ENCODE measurements at regions not wholly inside any gene's neighbourhood (a gene's known extent, or its start where the extent isn't known, plus 50 kb on each side); places are given as distances from the start of the nearest gene placed in this dataset.
"Not testable (repeated sequence)": the region's sequence is repeated elsewhere in the genome, so short reads cannot be mapped to it uniquely, and the experiment has no call there.

- no peak for DNase-seq (ENCODE audit: low spot score)
- ATAC-seq, result no peak
Observed at GRCh38 chr2:221778025-221778424, 205.9 kb upstream of the EPHA4 start.

GRCh38 chr2:221777119-221777518 is 205.0 kb upstream of the EPHA4 start:
- ATAC-seq, result no peak
- DNase-seq (ENCODE audit: low spot score), result no peak

- no peak for DNase-seq (ENCODE audit: low spot score)
Observed at GRCh38 chr2:221775096-221775495, 203.0 kb upstream of the EPHA4 start.

GRCh38 chr2:221774136-221774535 is 202.0 kb upstream of the EPHA4 start:
- ATAC-seq, result no peak
- DNase-seq (ENCODE audit: low spot score), result no peak

More at GRCh38 chr2:221775096-221775495, 203.0 kb upstream of the EPHA4 start:
- ATAC-seq, result no peak

- ATAC-seq (no peak), DNase-seq (ENCODE audit: low spot score) (no peak)
Observed at GRCh38 chr2:221771297-221771696, 199.2 kb upstream of the EPHA4 start.

GRCh38 chr2:221767106-221768012 is 195.3 kb upstream of the EPHA4 start:
- no peak for ATAC-seq
- no peak for DNase-seq (ENCODE audit: low spot score)

GRCh38 chr2:221762496-221762895 is 190.4 kb upstream of the EPHA4 start:
- DNase-seq (ENCODE audit: low spot score), result no peak
- no peak for ATAC-seq

GRCh38 chr2:221761260-221761659 is 189.2 kb upstream of the EPHA4 start:
- ATAC-seq (no peak), DNase-seq (ENCODE audit: low spot score) (no peak)

GRCh38 chr2:221758076-221758475 is 186.0 kb upstream of the EPHA4 start:
- DNase-seq (ENCODE audit: low spot score) (no peak), ATAC-seq (no peak)

GRCh38 chr2:221753401-221753800 is 181.3 kb upstream of the EPHA4 start:
- no peak for ATAC-seq
- no peak for DNase-seq (ENCODE audit: low spot score)

- DNase-seq (ENCODE audit: low spot score) (no peak), ATAC-seq (no peak)
Observed at GRCh38 chr2:221752781-221753180, 180.7 kb upstream of the EPHA4 start.

- ATAC-seq, result no peak
Observed at GRCh38 chr2:221750316-221750715, 178.2 kb upstream of the EPHA4 start.

GRCh38 chr2:221747289-221747972 is 175.3 kb upstream of the EPHA4 start:
- ATAC-seq (no peak), DNase-seq (ENCODE audit: low spot score) (no peak)

More at GRCh38 chr2:221750316-221750715, 178.2 kb upstream of the EPHA4 start:
- no peak for DNase-seq (ENCODE audit: low spot score)

- DNase-seq (ENCODE audit: low spot score) (no peak), ATAC-seq (no peak)
Observed at GRCh38 chr2:221741496-221742211, 169.6 kb upstream of the EPHA4 start.

GRCh38 chr2:221731432-221732145 is 159.5 kb upstream of the EPHA4 start:
- ATAC-seq, result peak; percentile 49
- DNase-seq (ENCODE audit: low spot score), result no peak

- DNase-seq (ENCODE audit: low spot score) (no peak), ATAC-seq (no peak)
Observed at GRCh38 chr2:221726894-221727513, 154.9 kb upstream of the EPHA4 start.

- DNase-seq (ENCODE audit: low spot score), result no peak
- no peak for ATAC-seq
Observed at GRCh38 chr2:221724631-221725203, 152.6 kb upstream of the EPHA4 start.

- ATAC-seq; DNase-seq (ENCODE audit: low spot score): not testable (repeated sequence)
Observed at GRCh38 chr2:221724117-221724516, 152.0 kb upstream of the EPHA4 start.

- no peak for ATAC-seq
- DNase-seq (ENCODE audit: low spot score), result no peak
Observed at GRCh38 chr2:221716426-221717303, 144.6 kb upstream of the EPHA4 start.
